Stimulated activated naive B cell treated with anti-CD40 and anti-IgM and Interleukin-4, amounts not matched to agents 10 μg/mL and 1 μg/mL and 100 μg/mL, for 72 hours (primary cell): ENCODE measurements at regions not wholly inside any gene's neighbourhood (a gene's known extent, or its start where the extent isn't known, plus 50 kb on each side); places are given as distances from the start of the nearest gene placed in this dataset.
"Not testable (repeated sequence)": the region's sequence is repeated elsewhere in the genome, so short reads cannot be mapped to it uniquely, and the experiment has no call there.

ENCODE experiments used
- ATAC-seq, 2 donors: fragments of 150-1000 bp; cut with Tn5 transposase; replicated peaks; 2 replicates each; pipeline ENCODE4 v1.10.0; 2021; ENCODE audit warnings: moderate library complexity in 1 of 2
- DNase-seq: peaks from one replicate; pipeline ENCODE4 v3.0.0; 2021
- H3K27ac Mint-ChIP-seq: one replicate; pipeline ENCODE4 v1.8.0; 2022; ENCODE audit warnings: mild to moderate bottlenecking, mixed read lengths
- H3K27me3 Mint-ChIP-seq, 2 donors: one replicate each; pipeline ENCODE4 v1.8.0; 2022; ENCODE audit warnings: mixed read lengths in 2 of 2
- H3K36me3 Mint-ChIP-seq, 2 donors: one replicate each; pipeline ENCODE4 v1.8.0; 2022; ENCODE audit warnings: mixed read lengths in 2 of 2, mild to moderate bottlenecking in 1 of 2
- H3K4me1 Mint-ChIP-seq, 2 donors: one replicate each; pipeline ENCODE4 v1.8.0; 2022; ENCODE audit warnings: mixed read lengths in 2 of 2, mild to moderate bottlenecking in 1 of 2
- H3K4me3 Mint-ChIP-seq, 2 donors: one replicate each; pipeline ENCODE4 v1.8.0; 2022; ENCODE audit warnings: mild to moderate bottlenecking in 2 of 2, mixed read lengths in 2 of 2, moderate library complexity in 1 of 2
- H3K9me3 Mint-ChIP-seq, 2 donors: one replicate each; pipeline ENCODE4 v1.8.0; 2022; ENCODE audit warnings: mixed read lengths in 2 of 2, mild to moderate bottlenecking in 1 of 2

DNA sequence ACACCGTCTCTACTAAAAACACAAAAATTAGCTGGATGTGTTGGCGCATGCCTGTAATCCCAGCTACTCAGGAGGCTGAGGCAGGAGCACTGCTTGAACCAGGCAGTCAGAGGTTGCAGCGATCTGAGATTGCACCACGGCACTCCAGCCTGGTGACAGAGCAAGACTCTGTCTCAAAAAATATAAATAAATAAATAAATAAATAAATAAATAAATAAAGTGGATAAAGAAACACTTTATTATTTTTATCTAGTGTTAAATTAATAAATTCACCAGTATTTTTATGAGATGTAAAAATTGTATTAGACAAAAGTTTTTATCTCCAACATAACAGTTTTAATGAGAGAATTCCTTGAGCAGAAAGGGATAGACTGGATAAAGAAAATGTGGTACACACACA is 839.3 kb downstream of the DIAPH3 start:
- not testable (repeated sequence) for H3K27me3 Mint-ChIP-seq, ATAC-seq, H3K9me3 Mint-ChIP-seq, H3K27ac Mint-ChIP-seq, H3K4me3 Mint-ChIP-seq, H3K36me3 Mint-ChIP-seq, H3K4me1 Mint-ChIP-seq, DNase-seq

DNA sequence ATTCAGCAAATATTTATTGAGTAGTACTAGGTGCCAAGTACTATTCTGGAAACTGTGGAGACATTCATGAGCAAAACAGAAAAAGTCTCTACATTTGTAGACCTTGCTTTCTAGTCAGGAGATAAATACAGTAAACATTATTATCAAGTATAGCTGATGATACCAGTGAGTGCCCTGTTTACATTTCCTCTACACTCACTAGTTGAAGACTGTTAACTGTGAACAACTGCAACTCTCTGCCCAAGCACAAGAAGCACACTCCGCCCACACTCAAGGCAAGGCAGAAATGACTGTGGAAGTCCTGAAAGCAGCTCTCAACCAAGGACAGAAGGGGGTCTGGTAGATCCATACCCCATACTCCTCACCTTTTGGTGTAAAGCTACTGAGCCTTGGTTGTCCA is 837.0 kb downstream of the DIAPH3 start:
- Mint-ChIP-seq H3K27ac (no peak overlapping the region), H3K4me1 (no peaks in the 10 kb centered on the region), H3K4me3 (no peak overlapping the region), H3K9me3 (no peaks in the 10 kb centered on the region), H3K36me3 (no peaks in the 10 kb centered on the region), H3K27me3 (no peaks in the 10 kb centered on the region)
- no peak for DNase-seq
- no peak for ATAC-seq

DNA sequence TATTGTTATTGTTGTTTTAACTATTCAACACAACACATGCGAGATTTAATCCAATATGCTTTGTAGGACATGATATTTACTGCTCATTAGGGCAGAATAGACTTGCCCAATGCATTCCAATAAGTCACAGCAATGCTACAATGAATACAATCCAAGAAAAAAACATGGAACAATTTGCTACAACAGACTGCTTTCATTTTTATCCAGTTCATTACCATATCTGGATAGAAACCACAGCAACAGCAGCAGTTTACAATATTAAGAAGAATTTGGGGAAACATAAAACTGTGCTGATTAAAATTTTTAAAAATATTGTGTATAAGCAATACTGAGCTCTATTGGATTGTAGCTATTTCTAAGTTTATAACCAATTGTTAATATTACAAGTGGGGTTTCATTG is 833.0 kb downstream of the DIAPH3 start:
- ATAC-seq: no peak
- no peaks in the 10 kb centered on the region for H3K27me3 Mint-ChIP-seq
- H3K27ac Mint-ChIP-seq: no peak overlapping the region
- no peaks in the 10 kb centered on the region for H3K9me3 Mint-ChIP-seq
- no peak for DNase-seq
- H3K36me3 Mint-ChIP-seq: no peaks in the 10 kb centered on the region
- H3K4me1 Mint-ChIP-seq: no peaks in the 10 kb centered on the region
- H3K4me3 Mint-ChIP-seq: no peak overlapping the region

DNA sequence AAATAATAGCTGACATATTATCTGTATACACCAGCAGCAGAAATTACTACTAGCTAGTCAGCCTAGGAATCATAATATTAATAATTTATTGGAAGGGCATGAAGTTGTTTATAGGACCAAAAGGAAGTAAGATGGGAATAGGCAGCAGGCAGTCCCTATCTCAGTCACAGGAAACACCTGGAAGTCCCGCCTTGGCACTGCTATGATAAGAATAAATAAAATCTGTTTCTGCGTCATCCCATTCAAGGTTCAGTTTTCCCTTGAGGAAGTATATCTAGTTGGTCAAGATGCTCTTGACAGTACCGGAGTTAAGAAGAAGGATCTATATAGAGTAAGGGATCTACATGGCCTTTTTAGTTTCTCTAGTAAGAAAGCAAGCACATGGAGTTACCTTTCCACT is 830.8 kb downstream of the DIAPH3 start:
- peaks cover 0 to 2% of the 10 kb centered on the region in 2 donors for H3K4me1 Mint-ChIP-seq
- DNase-seq (no peak), ATAC-seq (no peak)
- no peak overlapping the region for H3K27ac Mint-ChIP-seq
- no peaks in the 10 kb centered on the region for H3K27me3 Mint-ChIP-seq
- no peaks in the 10 kb centered on the region for H3K9me3 Mint-ChIP-seq
- no peaks in the 10 kb centered on the region for H3K36me3 Mint-ChIP-seq
- H3K4me3 Mint-ChIP-seq: no peak overlapping the region

DNA sequence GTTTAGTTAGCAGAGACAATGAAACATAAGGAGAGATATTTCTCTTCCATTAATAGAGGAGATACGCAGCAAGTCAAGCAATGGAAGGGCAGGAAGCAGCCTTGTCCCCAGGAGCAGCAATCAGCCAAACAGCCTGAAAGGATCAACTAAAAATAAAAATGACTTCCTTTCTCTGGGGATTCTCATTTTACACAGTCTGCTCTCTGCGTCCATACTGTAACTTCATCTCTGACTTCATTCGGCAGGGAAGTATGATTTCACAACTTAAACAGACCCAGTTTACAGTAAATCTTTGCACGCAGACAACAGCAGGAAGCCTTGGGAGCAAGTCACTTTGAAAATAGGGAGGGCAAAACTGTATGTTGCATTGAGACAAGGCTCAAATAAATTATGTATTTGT is 826.7 kb downstream of the DIAPH3 start:
- ATAC-seq (no peak), DNase-seq (no peak)
- Mint-ChIP-seq H3K27me3 (no peaks in the 10 kb centered on the region), H3K9me3 (no peaks in the 10 kb centered on the region), H3K27ac (no peak overlapping the region), H3K4me1 (peaks cover 0 to 2% of the 10 kb centered on the region in 2 donors), H3K36me3 (no peaks in the 10 kb centered on the region), H3K4me3 (no peak overlapping the region)

DNA sequence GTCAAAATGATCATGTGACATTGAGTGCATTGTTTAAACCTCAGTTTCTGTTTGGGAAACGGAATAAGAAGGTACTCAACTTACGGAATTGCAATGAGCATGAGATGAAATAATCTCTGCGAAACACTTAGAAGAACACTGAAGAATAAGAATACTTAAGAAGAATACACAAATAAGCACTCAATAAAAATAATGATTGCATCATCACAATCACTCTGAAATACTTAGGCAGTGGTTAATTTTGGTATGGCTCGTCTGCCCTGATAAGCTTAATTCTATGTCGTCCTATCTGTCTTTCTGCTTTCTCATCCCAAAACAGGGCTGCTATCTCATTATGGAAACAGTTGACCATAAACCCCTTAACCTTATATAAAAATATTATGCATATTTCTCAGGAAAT is 823.6 kb downstream of the DIAPH3 start:
- ATAC-seq (no peak), DNase-seq (no peak)
- no peaks in the 10 kb centered on the region for H3K36me3 Mint-ChIP-seq
- H3K27ac Mint-ChIP-seq: no peak overlapping the region
- no peaks in the 10 kb centered on the region for H3K27me3 Mint-ChIP-seq
- peaks cover 0 to 2% of the 10 kb centered on the region in 2 donors for H3K9me3 Mint-ChIP-seq
- no peak overlapping the region for H3K4me3 Mint-ChIP-seq
- H3K4me1 Mint-ChIP-seq: peaks cover 0 to 2% of the 10 kb centered on the region in 2 donors

DNA sequence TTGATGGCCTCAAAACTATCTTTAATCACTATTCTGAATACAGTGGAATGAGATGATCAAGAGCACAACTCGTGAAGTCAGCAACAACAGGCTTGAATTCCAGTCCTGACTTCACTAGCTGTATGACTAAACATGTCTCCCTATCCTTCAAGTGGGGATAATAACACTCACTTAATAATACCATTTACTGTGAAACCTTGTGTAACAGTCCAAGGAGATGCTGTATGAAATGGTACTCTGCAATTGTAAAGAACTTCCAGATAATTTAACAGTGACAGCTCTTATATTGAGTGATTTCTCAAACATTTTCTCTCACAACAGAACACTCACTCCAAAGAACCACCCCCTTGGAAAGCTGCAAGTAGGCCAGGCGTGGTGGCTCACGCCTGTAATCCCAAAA is 823.1 kb downstream of the DIAPH3 start:
- Mint-ChIP-seq H3K36me3 (no peaks in the 10 kb centered on the region), H3K27me3 (no peaks in the 10 kb centered on the region), H3K4me3 (no peak overlapping the region), H3K4me1 (peaks cover 0 to 2% of the 10 kb centered on the region in 2 donors), H3K9me3 (peaks cover 0 to 2% of the 10 kb centered on the region in 2 donors), H3K27ac (no peak overlapping the region)
- no peak for ATAC-seq
- DNase-seq: no peak

DNA sequence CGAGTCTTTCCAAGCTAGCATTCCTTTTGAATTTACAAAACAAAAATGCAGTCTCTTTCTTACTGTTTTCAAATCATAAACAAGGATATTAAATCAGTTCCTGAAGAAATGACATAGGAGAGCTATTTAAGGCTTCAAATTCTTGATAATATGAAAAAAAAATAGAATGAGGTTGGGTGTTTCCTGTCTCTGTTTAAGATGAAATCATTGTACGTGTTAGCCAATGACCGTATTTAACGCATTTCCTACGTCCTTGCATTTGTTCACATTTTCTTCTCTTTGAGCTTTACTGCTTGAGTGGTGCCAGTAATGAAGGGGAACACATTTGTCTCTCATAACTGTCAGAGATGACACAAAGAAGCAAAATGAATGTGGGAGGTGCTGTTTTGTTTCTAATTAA is 821.3 kb downstream of the DIAPH3 start:
- Mint-ChIP-seq H3K36me3 (no peaks in the 10 kb centered on the region), H3K4me1 (no peaks in the 10 kb centered on the region), H3K9me3 (peaks cover 0 to 2% of the 10 kb centered on the region in 2 donors), H3K4me3 (no peak overlapping the region), H3K27me3 (no peaks in the 10 kb centered on the region), H3K27ac (no peak overlapping the region)
- no peak for DNase-seq
- ATAC-seq: no peak

DNA sequence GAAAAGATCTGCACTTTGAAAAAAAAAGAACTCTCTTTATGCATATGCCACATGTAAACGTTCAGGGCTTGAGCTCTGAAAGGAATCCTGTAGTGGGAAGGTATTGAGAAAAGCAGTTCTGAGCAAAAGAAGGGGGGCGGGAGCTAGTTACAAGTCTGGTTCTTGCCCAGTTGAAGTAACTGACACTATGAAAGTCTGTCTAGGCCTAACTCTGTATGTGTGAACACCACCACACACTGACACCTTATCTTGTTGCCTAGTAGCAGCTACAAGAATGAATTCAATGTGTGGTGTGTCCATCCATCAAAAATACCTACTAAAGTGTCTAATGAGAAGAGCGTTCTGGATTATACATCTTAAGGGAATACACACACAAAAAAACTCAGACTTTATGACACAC is 820.6 kb downstream of the DIAPH3 start:
- H3K27ac Mint-ChIP-seq: no peak overlapping the region

DNA sequence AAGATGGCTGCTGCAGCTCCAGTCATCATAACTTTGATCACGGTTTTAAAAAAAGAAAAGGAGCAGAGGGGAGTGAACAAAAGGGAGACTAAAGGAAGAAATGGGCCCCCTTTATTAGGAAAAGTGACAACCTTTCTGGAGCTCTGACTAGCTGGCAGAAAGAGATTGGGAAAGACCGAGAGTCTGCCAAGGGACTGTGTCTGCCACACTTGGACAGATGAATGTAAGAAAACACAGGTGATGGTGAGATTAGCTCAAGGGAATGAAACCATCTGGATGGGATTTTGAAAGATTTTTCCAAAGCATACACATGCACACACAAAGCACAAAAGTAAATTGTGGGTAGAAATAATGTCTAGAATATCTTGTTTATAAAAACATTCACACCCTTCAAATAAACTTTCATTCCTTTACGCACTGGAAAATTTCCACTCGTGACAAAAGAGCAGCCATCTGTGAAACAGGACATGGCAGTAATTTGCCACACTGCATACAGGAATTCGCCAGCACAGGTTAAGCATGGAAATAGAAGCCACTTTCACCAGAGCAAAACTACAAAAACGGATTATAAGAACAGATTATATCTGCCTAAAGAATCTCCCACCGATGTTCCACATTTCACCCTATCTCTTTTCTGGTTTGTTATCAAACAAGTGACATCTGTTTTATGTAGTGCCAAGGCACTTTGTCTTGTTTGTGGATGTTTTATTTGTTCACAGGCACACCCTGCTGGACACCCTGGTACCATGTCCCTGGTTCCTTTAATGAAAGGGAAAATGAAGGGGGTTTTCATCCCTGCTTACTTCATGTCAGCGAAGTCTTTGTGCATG is 819.5 kb downstream of the DIAPH3 start:
- Mint-ChIP-seq H3K4me1 (no peaks in the 10 kb centered on the region), H3K36me3 (no peaks in the 10 kb centered on the region), H3K4me3 (no peak overlapping the region), H3K27me3 (no peaks in the 10 kb centered on the region), H3K27ac (no peak overlapping the region), H3K9me3 (peaks cover 0 to 2% of the 10 kb centered on the region in 2 donors)
- DNase-seq: no peak
- no peak for ATAC-seq

More for the DNA sequence above, 820.6 kb downstream of the DIAPH3 start:
- Mint-ChIP-seq H3K4me1 (no peaks in the 10 kb centered on the region), H3K4me3 (no peak overlapping the region), H3K36me3 (no peaks in the 10 kb centered on the region), H3K9me3 (peaks cover 0 to 2% of the 10 kb centered on the region in 2 donors), H3K27me3 (no peaks in the 10 kb centered on the region)
- ATAC-seq: no peak
- no peak for DNase-seq

DNA sequence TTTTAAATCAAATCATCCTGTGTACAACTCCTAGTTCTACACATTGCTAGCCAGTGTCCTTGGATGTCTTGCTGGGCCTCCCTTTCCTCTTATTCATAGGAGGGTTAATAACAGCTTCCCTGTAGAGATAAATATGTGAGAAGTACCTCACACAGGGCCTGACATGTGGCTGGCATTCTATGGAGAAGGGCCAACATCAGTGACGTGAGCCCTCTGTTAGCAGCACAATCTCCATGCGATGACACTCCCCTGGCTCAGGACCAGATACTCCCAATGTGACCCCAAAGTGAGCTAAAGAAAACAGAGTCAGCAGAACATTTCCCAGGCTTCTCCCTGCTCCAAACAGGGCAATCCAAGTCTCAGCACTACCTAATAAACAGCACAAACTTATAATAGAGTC is 818.4 kb downstream of the DIAPH3 start:
- H3K4me1 Mint-ChIP-seq: no peaks in the 10 kb centered on the region

DNA sequence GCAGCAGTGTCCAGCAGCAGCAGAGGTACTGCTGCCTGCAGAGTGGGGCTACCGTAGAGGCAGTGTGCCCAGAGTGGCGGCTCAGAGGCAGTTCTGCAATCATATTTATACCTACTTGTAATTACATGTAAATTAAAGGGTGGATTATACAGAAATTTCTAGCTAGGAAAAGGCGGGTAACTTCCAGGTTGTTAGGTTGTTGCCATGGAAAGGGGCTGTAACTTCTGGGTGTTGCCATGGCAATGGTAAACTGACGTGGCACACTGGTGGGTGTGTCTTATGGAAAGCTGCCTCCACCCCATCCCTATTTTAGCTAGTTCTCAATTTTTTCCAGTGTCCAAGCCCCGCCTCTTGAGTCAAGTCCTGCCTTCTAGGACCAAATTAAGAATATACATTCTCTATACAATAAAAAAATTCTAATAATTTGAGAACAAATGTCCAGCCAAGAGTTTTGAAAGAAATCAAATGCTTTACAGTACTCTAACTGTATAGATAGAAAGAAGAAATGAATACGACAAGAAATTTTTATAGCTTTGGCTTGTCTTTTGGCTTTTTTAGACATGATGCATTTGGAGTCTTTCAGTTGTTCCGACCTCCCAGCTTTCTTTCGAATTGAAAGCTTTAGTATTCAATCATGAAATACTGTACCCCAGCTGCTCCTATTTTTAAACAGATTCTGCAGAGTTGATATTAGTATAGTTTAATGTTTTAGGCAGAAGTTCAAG is 816.6 kb downstream of the DIAPH3 start:
- no peaks in the 10 kb centered on the region for H3K4me1 Mint-ChIP-seq
- no peaks in the 10 kb centered on the region for H3K27me3 Mint-ChIP-seq
- peaks cover 0 to 2% of the 10 kb centered on the region in 2 donors for H3K9me3 Mint-ChIP-seq
- DNase-seq (no peak), ATAC-seq (no peak)
- no peak overlapping the region for H3K4me3 Mint-ChIP-seq
- no peak overlapping the region for H3K27ac Mint-ChIP-seq
- no peaks in the 10 kb centered on the region for H3K36me3 Mint-ChIP-seq

More for the DNA sequence above, 818.4 kb downstream of the DIAPH3 start:
- Mint-ChIP-seq H3K9me3 (peaks cover 0 to 2% of the 10 kb centered on the region in 2 donors), H3K36me3 (no peaks in the 10 kb centered on the region), H3K27ac (no peak overlapping the region), H3K27me3 (no peaks in the 10 kb centered on the region), H3K4me3 (no peak overlapping the region)
- DNase-seq (no peak), ATAC-seq (no peak)

DNA sequence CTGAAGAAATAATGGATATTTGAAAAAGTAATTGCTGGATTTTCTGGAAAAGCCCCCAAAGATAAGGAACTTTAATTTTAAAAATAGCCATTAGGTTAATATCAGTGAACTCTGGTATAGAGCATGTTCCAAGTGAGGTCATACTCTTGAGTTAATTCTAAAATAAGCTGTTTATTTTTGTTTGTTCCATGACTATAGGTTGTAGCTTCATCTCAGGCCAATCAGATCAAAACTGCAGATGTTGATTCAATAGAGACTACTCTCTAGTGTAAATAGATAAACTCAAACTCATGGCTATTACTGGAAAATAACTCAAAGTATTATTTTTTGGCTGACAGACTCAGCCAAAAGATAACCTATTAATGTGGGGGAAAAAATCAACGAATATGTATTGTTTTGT is 815.1 kb downstream of the DIAPH3 start:
- ATAC-seq (no peak), DNase-seq (no peak)
- Mint-ChIP-seq H3K27me3 (no peaks in the 10 kb centered on the region), H3K9me3 (no peaks in the 10 kb centered on the region), H3K4me3 (no peak overlapping the region), H3K27ac (no peak overlapping the region), H3K4me1 (no peaks in the 10 kb centered on the region), H3K36me3 (no peaks in the 10 kb centered on the region)

DNA sequence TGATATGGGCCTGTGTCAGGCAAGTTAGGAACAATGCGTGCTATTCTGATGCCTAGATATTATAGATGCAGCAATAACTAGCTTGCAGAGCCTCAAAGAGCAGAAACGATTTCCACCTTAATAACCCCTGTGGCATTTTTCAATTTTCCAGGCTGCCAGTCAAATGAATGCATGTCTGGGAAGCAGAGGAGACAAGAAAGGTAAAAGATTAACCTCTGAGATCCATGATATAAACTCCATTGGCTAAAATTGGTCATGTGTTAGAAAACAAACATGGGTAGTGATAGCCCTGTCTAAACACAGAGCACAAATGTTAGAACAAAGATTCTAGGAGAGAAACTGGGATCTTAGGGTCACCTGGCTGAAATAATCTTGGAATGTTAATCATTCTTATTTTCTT is 811.1 kb downstream of the DIAPH3 start:
- H3K9me3 Mint-ChIP-seq: no peaks in the 10 kb centered on the region
- no peaks in the 10 kb centered on the region for H3K4me1 Mint-ChIP-seq
- H3K27me3 Mint-ChIP-seq: no peaks in the 10 kb centered on the region
- no peak overlapping the region for H3K27ac Mint-ChIP-seq
- no peak overlapping the region for H3K4me3 Mint-ChIP-seq
- no peaks in the 10 kb centered on the region for H3K36me3 Mint-ChIP-seq
- no peak for ATAC-seq
- no peak for DNase-seq
